H54 (cell line): ENCODE measurements at regions not wholly inside any gene's neighbourhood (a gene's known extent, or its start where the extent isn't known, plus 50 kb on each side); places are given as distances from the start of the nearest gene placed in this dataset.

ENCODE experiments used
- DNase-seq: peaks from one replicate; pipeline ENCODE4 v3.0.0; 2011; ENCODE audit warnings: low spot score, mixed read lengths; ENCODE audit not compliant: insufficient read length
- FAIRE-seq: peaks from 3 replicates; lab custom pipeline; 2011; peaks lifted over from hg19 to GRCh38; lab: Jason Lieb, UNC
- POLR2A ChIP-seq: IDR thresholded peaks from 2 replicates; pipeline ENCODE4 v1.6.1; 2011; ENCODE audit warnings: low read depth, mild to moderate bottlenecking, low read length

GRCh38 chr3:74055061-74055460 lies 430.3 kb upstream of the PDZRN3 start:
- DNase-seq, result no peak
- FAIRE-seq, result no peak
- no peak for TF ChIP-seq POLR2A

GRCh38 chr3:74054566-74054965 lies 429.8 kb upstream of the PDZRN3 start:
- no peak for TF ChIP-seq POLR2A
- DNase-seq (no peak), FAIRE-seq (no peak)

GRCh38 chr3:74053970-74054516 lies 429.3 kb upstream of the PDZRN3 start:
- TF ChIP-seq POLR2A, result no peak
- FAIRE-seq (no peak), DNase-seq (no peak)

GRCh38 chr3:74049444-74049843 lies 424.7 kb upstream of the PDZRN3 start:
- TF ChIP-seq POLR2A, result no peak
- FAIRE-seq, result no peak
- DNase-seq, result no peak

GRCh38 chr3:74048699-74049098 lies 424.0 kb upstream of the PDZRN3 start:
- TF ChIP-seq POLR2A, result no peak
- DNase-seq, result no peak
- FAIRE-seq, result no peak

GRCh38 chr3:74045000-74045399 lies 420.3 kb upstream of the PDZRN3 start:
- no peak for FAIRE-seq

GRCh38 chr3:74041068-74041675 lies 416.4 kb upstream of the PDZRN3 start:
- DNase-seq (no peak), FAIRE-seq (no peak)
- TF ChIP-seq POLR2A, result no peak

More at GRCh38 chr3:74045000-74045399, 420.3 kb upstream of the PDZRN3 start:
- TF ChIP-seq POLR2A, result no peak
- DNase-seq, result no peak

- FAIRE-seq, result no peak
- DNase-seq, result no peak
- no peak for TF ChIP-seq POLR2A
Measured at GRCh38 chr3:74039105-74039504, 414.4 kb upstream of the PDZRN3 start.

GRCh38 chr3:74036568-74036967 lies 411.8 kb upstream of the PDZRN3 start:
- FAIRE-seq (no peak), DNase-seq (no peak)
- no peak for TF ChIP-seq POLR2A

- TF ChIP-seq POLR2A, result no peak
- no peak for FAIRE-seq
- no peak for DNase-seq
Measured at GRCh38 chr3:74036102-74036501, 411.4 kb upstream of the PDZRN3 start.

GRCh38 chr3:74033806-74034205 lies 409.1 kb upstream of the PDZRN3 start:
- TF ChIP-seq POLR2A, result no peak
- FAIRE-seq (no peak), DNase-seq (no peak)

- DNase-seq (no peak), FAIRE-seq (no peak)
- no peak for TF ChIP-seq POLR2A
Measured at GRCh38 chr3:74033381-74033780, 408.6 kb upstream of the PDZRN3 start.

GRCh38 chr3:74027121-74027520 lies 402.4 kb upstream of the PDZRN3 start:
- FAIRE-seq, result no peak
- TF ChIP-seq POLR2A, result no peak
- DNase-seq, result no peak

- no peak for TF ChIP-seq POLR2A
- FAIRE-seq (no peak), DNase-seq (no peak)
Measured at GRCh38 chr3:74023395-74023794, 398.7 kb upstream of the PDZRN3 start.

- DNase-seq (no peak), FAIRE-seq (no peak)
- TF ChIP-seq POLR2A, result no peak
Measured at GRCh38 chr3:74021449-74021848, 396.7 kb upstream of the PDZRN3 start.
